ENCODE measurements at regions not wholly inside any gene's neighbourhood (a gene's known extent, or its start where the extent isn't known, plus 50 kb on each side); places are given as distances from the start of the nearest gene placed in this dataset.

GRCh38 chr3:18771931-18772330 is 346.8 kb upstream of the SATB1 start:
- TF ChIP-seq POLR2A (IDR thresholded peaks at IDR 0.05) = no peak
- no peak for TF ChIP-seq CTCF (IDR thresholded peaks at IDR 0.05)

Data from adrenal gland (tissue), 5 donors.